AG20443 (cell line): ENCODE measurements at regions not wholly inside any gene's neighbourhood (a gene's known extent, or its start where the extent isn't known, plus 50 kb on each side); places are given as distances from the start of the nearest gene placed in this dataset.
"Not testable (repeated sequence)": the region's sequence is repeated elsewhere in the genome, so short reads cannot be mapped to it uniquely, and the experiment has no call there.

ENCODE experiments used
- DNase-seq: peaks from one replicate; pipeline ENCODE4 v3.0.0; 2012; ENCODE audit warnings: low spot score, mixed read lengths

GRCh38 chr10:64576497-64576896 is 1055.3 kb downstream of the REEP3 start:
- no peak for DNase-seq

- DNase-seq = not testable (repeated sequence)
These were observed 1057.6 kb downstream of the REEP3 start for GRCh38 chr10:64578757-64579156.

GRCh38 chr10:64586934-64587503 is 1065.8 kb downstream of the REEP3 start:
- DNase-seq = no peak

- no peak for DNase-seq
These were observed 1072.9 kb downstream of the REEP3 start for GRCh38 chr10:64594072-64594471.

GRCh38 chr10:64598600-64598999 is 1077.4 kb downstream of the REEP3 start:
- DNase-seq = no peak

GRCh38 chr10:64601298-64601697 is 1080.1 kb downstream of the REEP3 start:
- DNase-seq = no peak

GRCh38 chr10:64617085-64617484 is 1095.9 kb downstream of the REEP3 start:
- DNase-seq = no peak

- DNase-seq = no peak
These were observed 1097.9 kb downstream of the REEP3 start for GRCh38 chr10:64619102-64619501.

- no peak for DNase-seq
These were observed 1105.7 kb downstream of the REEP3 start for GRCh38 chr10:64626924-64627323.

GRCh38 chr10:64630534-64630933 is 1109.3 kb downstream of the REEP3 start:
- no peak for DNase-seq

GRCh38 chr10:64635906-64636305 is 1114.7 kb downstream of the REEP3 start:
- DNase-seq = no peak

- no peak for DNase-seq
These were observed 1115.3 kb downstream of the REEP3 start for GRCh38 chr10:64636461-64636860.

GRCh38 chr10:64637939-64638338 is 1116.7 kb downstream of the REEP3 start:
- DNase-seq = no peak

GRCh38 chr10:64648915-64649314 is 1127.7 kb downstream of the REEP3 start:
- DNase-seq = no peak

- no peak for DNase-seq
These were observed 1137.3 kb downstream of the REEP3 start for GRCh38 chr10:64658528-64658927.

- DNase-seq = no peak
These were observed 1138.1 kb downstream of the REEP3 start for GRCh38 chr10:64659311-64659710.

- no peak for DNase-seq
These were observed 1160.8 kb downstream of the REEP3 start for GRCh38 chr10:64682043-64682442.

- no peak for DNase-seq
These were observed 1169.0 kb downstream of the REEP3 start for GRCh38 chr10:64690194-64690593.

GRCh38 chr10:64699244-64699643 is 1178.0 kb downstream of the REEP3 start:
- DNase-seq = no peak

GRCh38 chr10:64702086-64702485 is 1180.9 kb downstream of the REEP3 start:
- DNase-seq = not testable (repeated sequence)

- no peak for DNase-seq
These were observed 1187.9 kb downstream of the REEP3 start for GRCh38 chr10:64708884-64709681.

GRCh38 chr10:64726466-64726865 is 1205.3 kb downstream of the REEP3 start:
- DNase-seq = no peak

GRCh38 chr10:64731016-64731415 is 1209.8 kb downstream of the REEP3 start:
- no peak for DNase-seq
